Activated T-cell treated with anti-CD3 and anti-CD28 coated beads, Interleukin-2, amount 50 U/mL, for 72 hours (primary cell): ENCODE measurements at regions not wholly inside any gene's neighbourhood (a gene's known extent, or its start where the extent isn't known, plus 50 kb on each side); places are given as distances from the start of the nearest gene placed in this dataset.
"Not testable (repeated sequence)": the region's sequence is repeated elsewhere in the genome, so short reads cannot be mapped to it uniquely, and the experiment has no call there.

Source experiments
- ATAC-seq, 2 donors: fragments of 150-1000 bp; cut with Tn5 transposase; replicated peaks in 1 of 2; 2 replicates each; pipeline ENCODE4 v1.10.0; 2021; ENCODE audit warnings: moderate library complexity in 2 of 2, mild to moderate bottlenecking in 1 of 2
- DNase-seq, 2 donors: peaks; one replicate each; pipeline ENCODE4 v3.0.0; 2021 to 2022; ENCODE audit warnings: mixed read lengths in 1 of 2
- H3K27ac Mint-ChIP-seq: one replicate; pipeline ENCODE4 v1.8.0; 2022; ENCODE audit warnings: mild to moderate bottlenecking, moderate library complexity, mixed read lengths
- H3K27me3 Mint-ChIP-seq: one replicate; pipeline ENCODE4 v1.8.0; 2022; ENCODE audit warnings: low read depth, mixed read lengths
- H3K36me3 Mint-ChIP-seq, 2 donors: one replicate each; pipeline ENCODE4 v1.8.0; 2022; ENCODE audit warnings: mixed read lengths in 2 of 2, mild to moderate bottlenecking in 1 of 2; ENCODE audit not compliant: insufficient read depth in 2 of 2
- H3K4me1 Mint-ChIP-seq: one replicate; pipeline ENCODE4 v1.8.0; 2022; ENCODE audit warnings: low read depth, mixed read lengths
- H3K4me3 Mint-ChIP-seq, 2 donors: one replicate each; pipeline ENCODE4 v1.8.0; 2022; ENCODE audit warnings: mild to moderate bottlenecking in 2 of 2, mixed read lengths in 2 of 2, moderate library complexity in 2 of 2
- H3K9me3 Mint-ChIP-seq, 2 donors: one replicate each; pipeline ENCODE4 v1.8.0; 2022; ENCODE audit warnings: mixed read lengths in 2 of 2

- Mint-ChIP-seq H3K27me3 (peaks cover 15% of the 10 kb centered on the region), H3K27ac (no peak overlapping the region), H3K4me1 (no peaks in the 10 kb centered on the region), H3K9me3 (no peaks in the 10 kb centered on the region), H3K4me3 (no peak overlapping the region), H3K36me3 (no peaks in the 10 kb centered on the region)
- DNase-seq: no peak
- no peak for ATAC-seq
These were observed 204.9 kb upstream of the TRPM3 start for GRCh38 chr9:71326360-71326759.

- DNase-seq (no peak), ATAC-seq (no peak)
These were observed 201.9 kb upstream of the TRPM3 start for GRCh38 chr9:71323357-71323756.

DNA sequence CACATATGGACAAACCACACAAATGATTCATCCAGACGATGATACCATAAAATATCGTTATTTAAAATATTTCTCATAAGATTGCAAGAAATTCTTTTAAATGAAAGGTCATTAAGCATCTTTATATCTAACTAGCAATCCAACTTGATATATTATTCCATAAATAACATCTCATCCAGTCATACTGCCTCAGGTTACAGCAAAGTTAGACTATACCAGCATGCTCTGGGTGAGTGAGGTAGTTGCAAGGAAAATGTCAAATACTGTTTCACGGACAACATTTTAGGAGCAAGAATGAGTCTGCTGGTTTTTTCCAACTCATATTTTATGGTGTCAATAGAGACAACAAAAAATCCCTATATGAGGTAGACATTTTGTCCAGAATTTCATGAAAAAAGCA is 200.9 kb upstream of the TRPM3 start:
- Mint-ChIP-seq H3K27ac (no peak overlapping the region), H3K36me3 (no peaks in the 10 kb centered on the region), H3K9me3 (no peaks in the 10 kb centered on the region), H3K4me3 (no peak overlapping the region), H3K4me1 (no peaks in the 10 kb centered on the region), H3K27me3 (peaks cover 19% of the 10 kb centered on the region)
- DNase-seq (no peak), ATAC-seq (no peak)

More at GRCh38 chr9:71323357-71323756, 201.9 kb upstream of the TRPM3 start:
- Mint-ChIP-seq H3K9me3 (no peaks in the 10 kb centered on the region), H3K36me3 (no peaks in the 10 kb centered on the region), H3K4me1 (no peaks in the 10 kb centered on the region), H3K27me3 (peaks cover 22% of the 10 kb centered on the region), H3K4me3 (no peak overlapping the region), H3K27ac (no peak overlapping the region)

DNA sequence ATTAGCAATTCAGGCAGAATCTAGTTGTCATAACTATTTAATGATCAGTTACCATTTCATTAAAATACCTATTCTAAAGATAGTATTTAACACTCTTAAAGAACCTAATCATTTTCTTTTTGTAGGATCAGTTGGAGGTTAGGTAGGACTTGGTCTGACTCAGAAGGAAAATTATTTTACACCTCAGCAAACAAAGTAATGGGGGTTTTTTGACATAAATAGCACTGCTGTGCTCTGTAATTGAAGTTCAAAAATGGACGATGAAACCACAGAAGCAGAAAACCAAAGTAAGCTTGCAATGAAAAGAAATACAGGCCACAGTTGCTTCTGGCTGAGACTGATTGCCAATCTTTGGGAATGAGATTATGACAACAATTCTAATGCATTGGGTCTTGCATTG is 187.0 kb upstream of the TRPM3 start:
- Mint-ChIP-seq H3K27me3 (no peaks in the 10 kb centered on the region), H3K27ac (no peak overlapping the region), H3K4me1 (no peaks in the 10 kb centered on the region), H3K36me3 (no peaks in the 10 kb centered on the region), H3K4me3 (no peak overlapping the region), H3K9me3 (no peaks in the 10 kb centered on the region)
- DNase-seq (no peak), ATAC-seq (no peak)

GRCh38 chr9:71306134-71306533 is 184.7 kb upstream of the TRPM3 start:
- ATAC-seq (no peak), DNase-seq (no peak)
- Mint-ChIP-seq H3K4me1 (no peaks in the 10 kb centered on the region), H3K9me3 (no peaks in the 10 kb centered on the region), H3K36me3 (no peaks in the 10 kb centered on the region), H3K4me3 (no peak overlapping the region), H3K27me3 (no peaks in the 10 kb centered on the region), H3K27ac (no peak overlapping the region)

DNA sequence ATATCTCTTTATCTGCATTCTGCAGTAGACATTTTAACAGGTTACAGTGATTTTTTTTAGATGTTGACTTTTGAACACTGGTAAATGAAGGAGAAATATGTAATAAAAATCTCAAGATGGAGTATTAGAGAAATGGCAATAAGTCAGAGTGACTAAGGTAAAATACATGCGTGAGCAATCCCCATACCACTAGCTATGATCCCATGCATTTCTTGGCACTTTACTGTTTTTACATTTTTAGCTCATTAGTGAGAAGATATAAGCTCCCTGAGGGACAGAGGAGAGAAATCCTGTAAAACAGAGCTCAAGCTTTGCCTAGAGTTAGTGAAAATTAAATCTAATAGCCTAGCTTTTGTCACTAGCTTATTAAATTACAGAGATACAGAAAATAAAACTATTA is 181.9 kb upstream of the TRPM3 start:
- Mint-ChIP-seq H3K9me3 (no peaks in the 10 kb centered on the region), H3K4me3 (no peak overlapping the region), H3K27me3 (peaks cover 7% of the 10 kb centered on the region), H3K27ac (no peak overlapping the region), H3K4me1 (no peaks in the 10 kb centered on the region), H3K36me3 (no peaks in the 10 kb centered on the region)
- DNase-seq (no peak), ATAC-seq (no peak)

DNA sequence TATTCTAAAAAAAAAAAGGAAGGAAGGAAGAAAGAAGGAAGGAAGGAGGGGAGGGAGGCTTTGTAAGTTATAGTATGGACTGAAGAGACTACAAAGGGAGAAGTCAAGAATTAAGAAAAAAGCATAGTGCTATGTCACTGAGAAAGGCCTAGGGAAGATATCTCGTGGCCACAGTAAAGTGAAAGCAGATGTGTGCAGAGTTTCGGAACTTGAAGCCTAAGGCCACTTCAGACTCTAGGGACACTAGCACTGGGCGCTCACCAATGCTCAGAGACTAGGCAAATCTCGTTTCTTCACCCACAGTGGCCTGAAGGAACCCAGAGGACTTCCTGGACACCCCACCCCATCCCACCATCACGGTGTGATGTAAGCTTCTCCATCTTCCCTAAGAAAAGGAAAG is 181.4 kb upstream of the TRPM3 start:
- H3K27me3 Mint-ChIP-seq: peaks cover 7% of the 10 kb centered on the region
- H3K4me3 Mint-ChIP-seq: no peak overlapping the region
- ATAC-seq: no peak
- H3K9me3 Mint-ChIP-seq: no peaks in the 10 kb centered on the region
- H3K36me3 Mint-ChIP-seq: no peaks in the 10 kb centered on the region
- DNase-seq: no peak
- no peaks in the 10 kb centered on the region for H3K4me1 Mint-ChIP-seq
- H3K27ac Mint-ChIP-seq: no peak overlapping the region

DNA sequence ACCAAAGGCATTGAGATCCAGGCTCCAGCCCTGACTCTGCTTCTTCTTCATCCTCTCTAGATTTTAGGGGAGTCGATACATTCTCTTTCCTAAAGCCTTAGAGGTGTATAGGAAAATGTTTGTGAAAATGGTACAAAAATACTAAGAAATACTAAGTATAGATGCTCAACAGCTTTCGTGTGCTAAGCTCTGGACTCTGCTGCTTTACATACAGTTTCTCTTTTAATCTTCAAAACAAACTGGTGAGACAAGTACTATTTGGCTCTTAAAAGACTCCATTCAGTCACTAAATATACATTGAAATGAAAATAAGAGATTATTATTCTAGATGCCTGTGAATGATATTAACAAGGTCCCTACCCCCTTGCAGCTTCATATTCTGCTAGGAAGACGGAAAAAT is 174.5 kb upstream of the TRPM3 start:
- ATAC-seq (no peak), DNase-seq (no peak)
- no peak overlapping the region for H3K27ac Mint-ChIP-seq
- no peak overlapping the region for H3K4me3 Mint-ChIP-seq
- H3K9me3 Mint-ChIP-seq: no peaks in the 10 kb centered on the region
- no peaks in the 10 kb centered on the region for H3K36me3 Mint-ChIP-seq
- H3K27me3 Mint-ChIP-seq: peaks cover 21% of the 10 kb centered on the region
- H3K4me1 Mint-ChIP-seq: no peaks in the 10 kb centered on the region

- no peak overlapping the region for H3K27ac Mint-ChIP-seq
- ATAC-seq (no peak), DNase-seq (no peak)
- no peaks in the 10 kb centered on the region for H3K27me3 Mint-ChIP-seq
- H3K36me3 Mint-ChIP-seq: no peaks in the 10 kb centered on the region
- no peaks in the 10 kb centered on the region for H3K4me1 Mint-ChIP-seq
- no peaks in the 10 kb centered on the region for H3K9me3 Mint-ChIP-seq
- no peak overlapping the region for H3K4me3 Mint-ChIP-seq
These were observed 164.7 kb upstream of the TRPM3 start for GRCh38 chr9:71286146-71286545.

DNA sequence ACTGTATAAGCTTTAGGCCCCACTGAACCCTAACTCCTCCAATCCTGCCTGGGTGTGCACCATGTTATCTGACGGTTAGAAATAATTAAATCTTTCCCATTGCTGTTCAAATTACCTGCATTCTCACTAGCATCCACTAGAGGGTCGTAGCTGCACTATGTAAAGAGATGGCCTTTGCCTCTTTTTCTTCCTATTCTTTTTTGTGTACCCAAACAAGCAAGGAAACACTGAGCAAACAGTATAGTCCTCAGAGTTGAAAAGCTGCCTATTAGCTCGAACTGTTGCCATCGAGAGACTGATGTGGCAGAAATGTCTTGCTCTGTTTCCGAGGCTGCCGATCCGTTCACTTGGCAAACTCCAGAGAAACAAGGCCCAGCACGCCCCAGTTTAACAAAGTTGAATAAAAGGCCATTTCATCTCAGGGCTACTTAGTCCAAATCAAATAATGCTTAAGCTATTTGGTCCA is 163.8 kb upstream of the TRPM3 start:
- H3K4me3 Mint-ChIP-seq: no peak overlapping the region
- DNase-seq (peak; percentile 24 to 46), ATAC-seq (peak; percentile 51)
- H3K27ac Mint-ChIP-seq: no peak overlapping the region
- H3K27me3 Mint-ChIP-seq: no peaks in the 10 kb centered on the region
- H3K36me3 Mint-ChIP-seq: no peaks in the 10 kb centered on the region
- no peaks in the 10 kb centered on the region for H3K4me1 Mint-ChIP-seq
- H3K9me3 Mint-ChIP-seq: no peaks in the 10 kb centered on the region

- H3K4me1 Mint-ChIP-seq, H3K36me3 Mint-ChIP-seq, H3K27me3 Mint-ChIP-seq, H3K4me3 Mint-ChIP-seq, DNase-seq, H3K27ac Mint-ChIP-seq, H3K9me3 Mint-ChIP-seq, ATAC-seq: not testable (repeated sequence)
These were observed 160.7 kb upstream of the TRPM3 start for GRCh38 chr9:71282116-71282515.

- no peaks in the 10 kb centered on the region for H3K36me3 Mint-ChIP-seq
- no peaks in the 10 kb centered on the region for H3K9me3 Mint-ChIP-seq
- no peaks in the 10 kb centered on the region for H3K27me3 Mint-ChIP-seq
- DNase-seq: no peak
- no peak for ATAC-seq
- no peak overlapping the region for H3K27ac Mint-ChIP-seq
- no peak overlapping the region for H3K4me3 Mint-ChIP-seq
- no peaks in the 10 kb centered on the region for H3K4me1 Mint-ChIP-seq
These were observed 157.8 kb upstream of the TRPM3 start for GRCh38 chr9:71279151-71279739.

- Mint-ChIP-seq H3K27ac (no peak overlapping the region), H3K4me1 (no peaks in the 10 kb centered on the region), H3K36me3 (no peaks in the 10 kb centered on the region), H3K9me3 (no peaks in the 10 kb centered on the region), H3K27me3 (no peaks in the 10 kb centered on the region), H3K4me3 (no peak overlapping the region)
- no peak for DNase-seq
- ATAC-seq: no peak
These were observed 152.2 kb upstream of the TRPM3 start for GRCh38 chr9:71273613-71274012.

DNA sequence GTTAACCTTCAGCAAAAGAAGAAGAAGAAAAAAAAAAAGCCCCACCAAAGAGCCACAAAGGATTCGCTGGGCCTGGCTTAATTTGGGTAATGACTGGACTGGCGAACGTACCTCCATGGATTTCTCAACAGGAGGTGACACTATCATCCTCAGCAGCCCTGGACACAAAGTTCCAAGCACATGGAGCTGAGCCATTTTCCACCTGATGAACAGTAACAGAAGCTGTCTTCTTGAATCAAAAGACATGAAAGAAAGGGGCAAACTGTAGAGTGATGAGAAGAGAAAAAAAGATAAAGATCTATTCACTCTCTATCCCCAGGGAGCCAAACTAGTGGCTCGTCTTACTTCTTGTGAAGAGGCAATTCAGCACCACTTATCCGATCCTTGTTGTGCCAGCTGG is 150.2 kb upstream of the TRPM3 start:
- peaks cover 0 to 2% of the 10 kb centered on the region in 2 donors for H3K9me3 Mint-ChIP-seq
- no peak overlapping the region for H3K27ac Mint-ChIP-seq
- no peaks in the 10 kb centered on the region for H3K4me1 Mint-ChIP-seq
- H3K36me3 Mint-ChIP-seq: no peaks in the 10 kb centered on the region
- DNase-seq (no peak), ATAC-seq (no peak)
- H3K27me3 Mint-ChIP-seq: peaks cover 7% of the 10 kb centered on the region
- no peak overlapping the region for H3K4me3 Mint-ChIP-seq
